IPS DF 6.9 (cell line): ENCODE measurements at regions not wholly inside any gene's neighbourhood (a gene's known extent, or its start where the extent isn't known, plus 50 kb on each side); places are given as distances from the start of the nearest gene placed in this dataset.

ENCODE experiments used
- DNase-seq: peaks from one replicate; pipeline ENCODE4 v3.0.0-alpha.2; 2013; ENCODE audit warnings: low read depth, low spot score
- H3K27ac ChIP-seq: one replicate; pipeline ENCODE4 v1.5.1; 2013; ENCODE audit warnings: low read length, control low read depth
- H3K27me3 ChIP-seq: 2 replicates; pipeline ENCODE4 v1.6.1; 2013; ENCODE audit warnings: mild to moderate bottlenecking, low read length; ENCODE audit not compliant: control insufficient read depth, insufficient read depth
- H3K36me3 ChIP-seq: 2 replicates; pipeline ENCODE4 v1.6.1; 2013; ENCODE audit warnings: low read length; ENCODE audit not compliant: control insufficient read depth, insufficient read depth
- H3K4me1 ChIP-seq: 2 replicates; pipeline ENCODE4 v1.6.1; 2013; ENCODE audit warnings: low read length; ENCODE audit not compliant: control insufficient read depth, insufficient read depth
- H3K4me3 ChIP-seq: 2 replicates; pipeline ENCODE4 v1.5.1; 2013; ENCODE audit warnings: mild to moderate bottlenecking, low read length
- H3K9me3 ChIP-seq: 2 replicates; pipeline ENCODE4 v1.6.1; 2013; ENCODE audit warnings: low read length, inconsistent platforms; ENCODE audit not compliant: control insufficient read depth, insufficient read depth
- WGBS: extraction: QIAGEN DNeasy Blood & Tissue Kit; methylation state at CpG from one replicate; pipeline ENCODE4 v1.1.7; 2013; ENCODE audit warnings: mixed read lengths, missing lambda C conversion rate; ENCODE audit not compliant: insufficient read length, insufficient coverage; 5-methylcytosine and 5-hydroxymethylcytosine counted together

DNA sequence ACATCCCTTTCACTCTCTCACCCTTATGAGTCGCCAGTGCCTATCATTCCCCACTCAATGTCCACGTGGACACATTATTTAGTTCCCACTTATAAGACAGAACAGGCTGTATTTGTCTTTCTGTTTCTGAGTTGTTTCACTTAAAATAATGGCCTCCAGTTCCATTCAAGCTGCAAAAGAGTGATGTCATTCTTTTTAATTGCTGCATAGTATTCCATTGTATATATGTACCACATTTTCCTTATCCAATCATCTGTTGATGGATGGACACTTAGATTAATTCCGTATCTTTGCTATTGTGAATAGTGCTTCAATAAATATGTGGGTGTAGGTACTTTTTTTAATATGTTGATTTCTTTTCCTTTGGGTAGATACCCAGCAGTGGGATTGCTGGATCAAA is 79.1 kb downstream of the ZNF365 start:
- Histone ChIP-seq H3K36me3 (no peaks in the 10 kb centered on the region), H3K27ac (no peak overlapping the region), H3K4me3 (no peak overlapping the region), H3K9me3 (no peaks in the 10 kb centered on the region), H3K27me3 (no peaks in the 10 kb centered on the region), H3K4me1 (no peaks in the 10 kb centered on the region)
- DNase-seq, result no peak
- no CpG with 5 or more reads among the region's 3 CpGs for WGBS

DNA sequence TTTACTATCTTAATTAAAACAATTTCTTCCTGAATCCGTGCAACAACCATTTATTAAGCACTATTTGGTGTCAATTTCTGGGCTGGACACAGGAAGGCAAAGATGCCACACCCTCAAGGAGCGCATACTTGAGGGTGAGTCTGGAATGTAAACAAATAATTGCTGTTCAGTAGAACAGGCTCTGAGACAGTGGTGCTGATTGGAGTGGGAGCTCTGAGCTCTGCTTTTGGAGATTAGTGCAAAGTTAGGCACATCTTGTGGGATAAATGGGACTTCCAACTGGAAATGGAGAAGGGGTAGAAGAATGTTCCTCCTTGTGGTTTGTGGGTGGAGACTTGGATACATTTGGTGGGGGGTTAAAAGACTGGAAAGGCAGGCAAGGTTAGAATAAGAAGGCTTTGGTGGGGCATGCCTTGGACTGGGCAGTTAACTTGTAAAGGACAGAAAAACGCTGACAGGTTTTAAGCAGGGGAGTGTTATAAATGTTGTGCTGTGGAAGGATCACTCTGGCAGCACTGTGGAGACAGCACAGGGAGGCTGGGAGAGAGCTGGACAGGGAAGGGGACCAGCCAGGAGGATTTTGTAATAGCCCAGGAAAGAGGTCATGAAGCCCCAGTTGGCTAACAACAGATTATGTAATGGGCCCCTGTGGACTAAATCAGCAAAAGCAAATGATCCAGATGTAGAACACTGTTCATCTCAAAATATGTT is 80.7 kb downstream of the ZNF365 start:
- H3K4me1 ChIP-seq, result no peaks in the 10 kb centered on the region
- H3K36me3 ChIP-seq, result no peaks in the 10 kb centered on the region
- no peaks in the 10 kb centered on the region for H3K27me3 ChIP-seq
- WGBS, result no CpG with 5 or more reads among the region's 3 CpGs
- no peak overlapping the region for H3K4me3 ChIP-seq
- H3K27ac ChIP-seq, result no peak overlapping the region
- no peaks in the 10 kb centered on the region for H3K9me3 ChIP-seq
- no peak for DNase-seq

DNA sequence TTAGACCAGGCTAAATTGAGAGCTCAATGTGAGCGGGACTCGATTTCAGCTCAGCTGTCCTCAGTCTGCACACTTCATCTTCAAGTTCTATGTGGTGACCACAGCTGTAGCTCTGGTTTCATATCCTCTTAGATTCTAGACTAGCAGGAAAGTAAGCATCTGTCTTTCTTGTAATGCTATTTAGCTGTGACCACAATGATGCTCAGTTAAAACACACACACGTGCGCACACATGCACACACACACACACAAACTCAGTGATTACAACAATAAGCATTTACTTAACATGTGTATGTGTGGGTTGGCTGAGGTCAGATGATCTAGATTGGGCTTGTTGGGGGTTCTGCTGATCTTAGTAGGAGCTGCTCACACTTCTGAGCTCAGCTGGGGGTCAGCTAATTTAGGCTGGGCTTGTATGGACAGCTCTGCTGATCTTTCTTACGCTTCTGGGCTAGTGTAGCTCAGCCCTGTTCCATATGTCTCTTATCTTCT is 82.5 kb downstream of the ZNF365 start:
- no peak overlapping the region for H3K27ac ChIP-seq
- no peaks in the 10 kb centered on the region for H3K27me3 ChIP-seq
- no peak overlapping the region for H3K4me3 ChIP-seq
- WGBS, result no CpG with 5 or more reads among the region's 5 CpGs
- no peak for DNase-seq
- H3K36me3 ChIP-seq, result no peaks in the 10 kb centered on the region
- H3K9me3 ChIP-seq, result no peaks in the 10 kb centered on the region
- no peaks in the 10 kb centered on the region for H3K4me1 ChIP-seq

DNA sequence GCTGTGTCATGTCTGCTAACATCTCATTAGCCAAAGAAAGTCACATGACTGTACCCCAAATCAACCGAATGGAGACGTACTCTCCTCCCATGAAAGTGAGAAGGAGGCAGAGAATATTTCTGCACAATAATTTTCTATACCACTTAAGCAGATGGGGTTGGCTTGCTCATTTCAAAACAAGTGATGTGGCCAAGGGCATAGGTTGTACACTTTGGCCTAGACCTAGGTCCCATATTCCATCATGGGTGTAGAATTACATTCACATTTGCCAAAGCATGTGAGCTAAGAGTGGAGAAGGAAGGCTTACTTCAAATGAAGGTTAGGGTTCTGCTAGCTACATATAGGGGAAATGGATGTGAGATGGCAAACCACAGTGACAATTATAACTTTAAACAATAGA is 83.0 kb downstream of the ZNF365 start:
- H3K4me1 ChIP-seq, result no peaks in the 10 kb centered on the region
- H3K27me3 ChIP-seq, result no peaks in the 10 kb centered on the region
- H3K4me3 ChIP-seq, result no peak overlapping the region
- DNase-seq, result no peak
- no peaks in the 10 kb centered on the region for H3K36me3 ChIP-seq
- WGBS, result no CpG with 5 or more reads among the region's 2 CpGs
- H3K9me3 ChIP-seq, result no peaks in the 10 kb centered on the region
- no peak overlapping the region for H3K27ac ChIP-seq

DNA sequence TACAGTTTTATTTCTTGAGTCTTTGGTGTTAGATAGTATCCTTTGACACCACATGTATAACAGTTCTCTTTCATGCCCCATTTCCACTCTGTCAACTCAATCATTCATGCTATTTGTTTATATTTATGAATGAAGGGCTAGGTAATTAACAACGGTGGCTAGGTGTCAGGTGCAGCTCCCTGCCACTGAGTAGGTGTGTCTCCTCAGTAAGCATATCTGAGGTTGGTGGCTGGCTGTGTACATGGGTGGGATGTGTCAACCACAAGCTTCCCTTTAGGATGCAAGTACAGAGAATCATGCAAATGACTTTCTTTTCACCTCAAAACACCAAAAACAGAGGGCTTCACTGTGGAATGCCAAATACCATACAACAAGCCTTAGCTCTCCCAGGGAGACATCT is 83.4 kb downstream of the ZNF365 start:
- Histone ChIP-seq H3K4me3 (no peak overlapping the region), H3K27ac (no peak overlapping the region), H3K27me3 (no peaks in the 10 kb centered on the region), H3K4me1 (no peaks in the 10 kb centered on the region), H3K36me3 (no peaks in the 10 kb centered on the region), H3K9me3 (no peaks in the 10 kb centered on the region)
- no peak for DNase-seq
- no CpG with 5 or more reads among the region's 1 CpG for WGBS

DNA sequence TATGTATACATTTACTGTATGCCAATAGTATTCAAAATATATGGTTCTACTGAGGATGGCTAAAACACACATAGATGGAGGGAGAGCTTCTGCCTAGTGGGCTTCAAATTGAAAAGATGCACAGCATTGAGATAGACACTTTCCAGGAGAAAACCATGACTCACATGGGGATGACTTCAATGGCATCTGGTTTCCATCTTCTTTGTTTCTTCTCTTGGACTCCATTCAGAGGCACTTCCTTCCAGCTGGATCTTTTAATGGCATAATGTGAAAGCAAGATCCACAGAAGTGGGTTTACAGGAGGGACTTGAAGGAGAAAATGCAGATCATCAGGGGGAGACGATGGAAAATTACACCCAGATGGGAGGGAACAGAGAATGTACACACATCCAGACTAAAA is 84.9 kb downstream of the ZNF365 start:
- H3K4me3 ChIP-seq, result no peak overlapping the region
- no peaks in the 10 kb centered on the region for H3K27me3 ChIP-seq
- WGBS, result no CpG with 5 or more reads among the region's 1 CpG
- H3K9me3 ChIP-seq, result no peaks in the 10 kb centered on the region
- DNase-seq, result no peak
- H3K4me1 ChIP-seq, result no peaks in the 10 kb centered on the region
- no peak overlapping the region for H3K27ac ChIP-seq
- H3K36me3 ChIP-seq, result no peaks in the 10 kb centered on the region

DNA sequence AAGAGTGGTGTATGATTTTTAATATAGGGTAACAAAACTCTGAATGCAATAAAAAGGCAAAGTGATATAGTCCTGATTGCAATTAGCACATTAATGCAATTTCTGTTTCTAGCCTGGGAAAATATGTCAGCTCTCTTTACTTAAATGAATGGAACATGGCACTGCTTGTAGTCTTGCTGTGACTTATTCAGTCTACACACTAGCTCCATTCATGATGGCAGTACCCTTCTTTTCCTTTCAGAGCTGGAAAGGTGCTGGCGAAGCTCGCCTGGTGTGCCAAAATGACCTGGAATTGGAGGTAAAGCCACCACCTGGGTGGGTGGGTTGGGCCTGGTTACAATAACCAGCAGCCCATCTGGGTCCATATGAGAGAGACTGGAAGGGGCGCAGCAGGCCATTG is 85.3 kb downstream of the ZNF365 start:
- DNase-seq, result no peak
- H3K36me3 ChIP-seq, result no peaks in the 10 kb centered on the region
- no peaks in the 10 kb centered on the region for H3K27me3 ChIP-seq
- no peak overlapping the region for H3K27ac ChIP-seq
- H3K4me3 ChIP-seq, result no peak overlapping the region
- WGBS, result no CpG with 5 or more reads among the region's 3 CpGs
- no peaks in the 10 kb centered on the region for H3K4me1 ChIP-seq
- H3K9me3 ChIP-seq, result no peaks in the 10 kb centered on the region

DNA sequence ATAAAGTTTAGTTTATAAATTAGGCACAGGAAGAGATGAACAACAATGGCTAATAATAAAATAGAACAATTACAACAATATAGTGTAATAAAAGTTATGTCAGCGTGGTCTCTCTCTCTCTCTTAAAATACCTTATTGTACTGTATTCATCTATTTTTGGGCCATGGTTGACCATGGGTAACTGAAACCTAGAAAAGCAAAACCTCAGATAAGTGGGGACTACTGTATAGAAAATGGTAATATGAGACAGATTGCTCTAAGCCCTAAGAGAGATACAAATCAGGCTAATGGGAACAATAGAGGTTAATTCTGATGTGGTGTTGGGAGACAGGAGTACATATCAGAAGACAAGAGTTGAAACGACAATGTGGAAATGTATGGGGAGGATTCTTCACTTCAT is 86.2 kb downstream of the ZNF365 start:
- no CpG with 5 or more reads among the region's 2 CpGs for WGBS

DNA sequence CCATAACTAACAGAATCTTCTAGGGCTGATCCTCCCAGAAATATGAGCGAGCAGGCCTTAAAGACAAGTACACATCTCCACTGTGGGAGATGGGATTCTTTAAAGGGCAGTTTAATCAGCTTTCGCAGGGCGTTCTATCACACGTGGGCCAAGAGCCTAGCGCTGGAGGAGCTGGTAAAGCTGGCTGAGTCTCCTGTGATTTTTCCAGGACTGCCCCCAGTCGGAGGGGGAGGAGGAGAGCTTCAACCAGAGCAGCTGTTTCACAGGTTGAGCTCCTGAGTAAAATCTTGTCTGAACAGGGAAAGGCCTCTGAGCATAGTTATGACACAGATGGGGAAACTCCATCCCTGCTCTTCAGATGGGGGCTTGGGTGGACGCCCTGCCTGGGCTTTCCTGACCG is 87.0 kb downstream of the ZNF365 start:
- Histone ChIP-seq H3K27me3 (no peaks in the 10 kb centered on the region), H3K4me1 (no peaks in the 10 kb centered on the region), H3K4me3 (no peak overlapping the region), H3K36me3 (no peaks in the 10 kb centered on the region), H3K9me3 (no peaks in the 10 kb centered on the region), H3K27ac (no peak overlapping the region)
- no CpG with 5 or more reads among the region's 8 CpGs for WGBS
- no peak for DNase-seq

More for the DNA sequence above, 86.2 kb downstream of the ZNF365 start:
- Histone ChIP-seq H3K4me1 (no peaks in the 10 kb centered on the region), H3K36me3 (no peaks in the 10 kb centered on the region), H3K9me3 (no peaks in the 10 kb centered on the region), H3K27me3 (no peaks in the 10 kb centered on the region), H3K4me3 (no peak overlapping the region), H3K27ac (no peak overlapping the region)
- no peak for DNase-seq

DNA sequence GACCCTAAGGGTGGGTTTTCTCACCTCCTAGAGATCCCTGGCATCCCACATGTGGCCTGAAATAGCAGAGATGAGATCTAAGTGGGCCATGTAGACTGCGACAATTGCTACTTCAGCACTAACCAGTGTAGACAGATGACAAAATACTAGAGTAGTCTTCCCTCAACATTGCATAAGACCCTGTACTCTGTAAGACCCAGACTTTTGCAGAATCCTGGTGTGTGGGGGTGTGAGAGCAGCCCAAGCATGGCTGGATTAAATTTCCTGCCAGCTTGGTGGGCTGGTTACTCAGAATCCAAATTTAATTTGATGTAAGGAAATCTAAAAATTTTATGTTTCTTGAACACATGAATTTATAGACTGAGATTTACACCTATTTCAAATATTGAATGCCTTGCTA is 88.3 kb downstream of the ZNF365 start:
- no peak overlapping the region for H3K4me3 ChIP-seq
- H3K27me3 ChIP-seq, result no peaks in the 10 kb centered on the region
- no peak for DNase-seq
- H3K9me3 ChIP-seq, result no peaks in the 10 kb centered on the region
- no CpG with 5 or more reads among the region's 1 CpG for WGBS
- H3K27ac ChIP-seq, result no peak overlapping the region
- no peaks in the 10 kb centered on the region for H3K36me3 ChIP-seq
- no peaks in the 10 kb centered on the region for H3K4me1 ChIP-seq

DNA sequence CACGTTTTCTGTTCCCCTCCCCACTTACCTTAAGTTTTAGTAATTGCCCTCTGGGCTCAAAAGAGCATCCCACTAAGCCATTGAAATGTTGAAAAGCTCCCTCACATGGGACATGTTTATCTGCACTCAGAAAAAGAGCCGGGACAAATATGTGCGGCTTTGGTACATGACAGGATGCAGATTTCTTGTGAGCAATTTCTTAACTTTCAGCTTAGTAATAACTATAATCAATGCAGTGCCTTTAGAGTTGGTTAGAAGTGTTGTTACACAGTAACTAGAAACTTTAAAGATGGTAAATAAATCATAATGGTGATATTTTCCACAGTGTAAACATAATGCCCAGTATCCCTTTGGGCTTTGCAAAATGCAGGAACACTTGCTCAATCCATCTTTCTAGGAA is 89.2 kb downstream of the ZNF365 start:
- Histone ChIP-seq H3K27ac (no peak overlapping the region), H3K27me3 (no peaks in the 10 kb centered on the region), H3K4me1 (no peaks in the 10 kb centered on the region), H3K36me3 (no peaks in the 10 kb centered on the region), H3K9me3 (no peaks in the 10 kb centered on the region), H3K4me3 (no peak overlapping the region)
- WGBS, result no CpG with 5 or more reads among the region's 3 CpGs
- DNase-seq, result no peak
